T follicular helper cell (primary cell): ENCODE measurements at regions not wholly inside any gene's neighbourhood (a gene's known extent, or its start where the extent isn't known, plus 50 kb on each side); places are given as distances from the start of the nearest gene placed in this dataset.

Experiments used
- DNase-seq: peaks from one replicate; pipeline ENCODE4 v3.0.0-alpha.2; 2020; ENCODE audit warnings: low read depth

GRCh38 chr5:164688437-164688836 lies 1183.0 kb downstream of the MAT2B start:
- no peak for DNase-seq

GRCh38 chr5:164708831-164709230 lies 1203.4 kb downstream of the MAT2B start:
- no peak for DNase-seq

- DNase-seq, result no peak
Observed at GRCh38 chr5:164713682-164714081, 1208.3 kb downstream of the MAT2B start.

- DNase-seq, result no peak
Observed at GRCh38 chr5:164721116-164721515, 1215.7 kb downstream of the MAT2B start.

GRCh38 chr5:164721656-164722055 lies 1216.2 kb downstream of the MAT2B start:
- DNase-seq, result no peak

- no peak for DNase-seq
Observed at GRCh38 chr5:164722702-164723101, 1217.3 kb downstream of the MAT2B start.

GRCh38 chr5:164727012-164727411 lies 1221.6 kb downstream of the MAT2B start:
- no peak for DNase-seq

- DNase-seq, result no peak
Observed at GRCh38 chr5:164728733-164729132, 1223.3 kb downstream of the MAT2B start.

- DNase-seq, result no peak
Observed at GRCh38 chr5:164735334-164735733, 1229.9 kb downstream of the MAT2B start.

- no peak for DNase-seq
Observed at GRCh38 chr5:164741376-164741775, 1236.0 kb downstream of the MAT2B start.

GRCh38 chr5:164742025-164742424 lies 1236.6 kb downstream of the MAT2B start:
- DNase-seq, result no peak

GRCh38 chr5:164746723-164747122 lies 1241.3 kb downstream of the MAT2B start:
- DNase-seq, result no peak

- no peak for DNase-seq
Observed at GRCh38 chr5:164747371-164747770, 1242.0 kb downstream of the MAT2B start.

GRCh38 chr5:164748861-164749260 lies 1243.4 kb downstream of the MAT2B start:
- no peak for DNase-seq

GRCh38 chr5:164753434-164753833 lies 1248.0 kb downstream of the MAT2B start:
- DNase-seq, result no peak

GRCh38 chr5:164763206-164763605 lies 1257.8 kb downstream of the MAT2B start:
- DNase-seq, result no peak

- no peak for DNase-seq
Observed at GRCh38 chr5:164772122-164772521, 1266.7 kb downstream of the MAT2B start.

GRCh38 chr5:164784230-164784629 lies 1278.8 kb downstream of the MAT2B start:
- no peak for DNase-seq

GRCh38 chr5:164798110-164798509 lies 1292.7 kb downstream of the MAT2B start:
- DNase-seq, result no peak

- DNase-seq, result no peak
Observed at GRCh38 chr5:164799391-164799790, 1294.0 kb downstream of the MAT2B start.

GRCh38 chr5:164801910-164802309 lies 1296.5 kb downstream of the MAT2B start:
- no peak for DNase-seq

GRCh38 chr5:164809821-164810220 lies 1304.4 kb downstream of the MAT2B start:
- DNase-seq, result no peak

GRCh38 chr5:164818445-164818844 lies 1313.0 kb downstream of the MAT2B start:
- no peak for DNase-seq

GRCh38 chr5:164824671-164825070 lies 1319.3 kb downstream of the MAT2B start:
- no peak for DNase-seq

- DNase-seq, result no peak
Observed at GRCh38 chr5:164832516-164832915, 1327.1 kb downstream of the MAT2B start.
